ENCODE measurements at regions not wholly inside any gene's neighbourhood (a gene's known extent, or its start where the extent isn't known, plus 50 kb on each side); places are given as distances from the start of the nearest gene placed in this dataset.
A peak's percentile ranks its signal among the peaks of the same experiment; 100 is the strongest.

DNA sequence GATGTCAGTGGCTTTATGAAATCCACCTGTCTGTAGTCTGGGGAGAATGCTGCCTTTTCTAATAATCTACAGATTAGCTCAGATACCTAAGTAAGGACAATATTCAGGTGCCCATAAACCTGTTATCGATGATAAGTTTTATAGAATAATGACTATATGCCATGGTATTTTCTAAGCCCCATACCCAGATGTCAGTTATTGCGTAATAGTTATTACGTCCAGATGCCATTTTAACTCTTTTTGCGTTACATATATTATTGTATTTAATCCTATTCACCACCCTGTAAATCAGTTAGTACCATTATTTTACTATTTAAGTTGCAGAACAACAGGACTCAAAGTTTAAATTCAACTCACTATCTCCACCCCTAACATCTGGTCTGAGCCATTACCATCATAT lies 1343.9 kb upstream of the ACO1 start:
- no peak for ATAC-seq (ENCODE audit: low read depth)

More for the DNA sequence above, 1343.9 kb upstream of the ACO1 start:
- Histone ChIP-seq H3K14ac (replicated peaks; ENCODE audit: low read depth, low read length) (no peak overlapping the region), H4K20me1 (ENCODE audit: insufficient read depth, low read length) (no peaks in the 10 kb centered on the region), H2BK20ac (ENCODE audit: low read depth, low read length) (no peak overlapping the region), H3K9me1 (ENCODE audit: insufficient read depth, low read length) (no peaks in the 10 kb centered on the region), H3K4me3 (ENCODE audit: insufficient read depth, low read depth, low read length) (no peak overlapping the region), H2BK15ac (ENCODE audit: low read depth, low read length) (no peak overlapping the region), H3K56ac (ENCODE audit: extremely low read depth, insufficient read depth, low read length) (no peak overlapping the region), H3K36me3 (ENCODE audit: control insufficient read depth, insufficient read depth, low read length) (no peaks in the 10 kb centered on the region), H4K5ac (ENCODE audit: low read depth, low read length) (no peak overlapping the region), H3K4ac (ENCODE audit: low read depth, low read length) (no peak overlapping the region), H3K27ac (ENCODE audit: insufficient read depth, low read length) (no peak overlapping the region), H3K9me3 (ENCODE audit: control insufficient read depth, insufficient read depth, low read length) (peaks cover 2% of the 10 kb centered on the region; the same call in 1 of the 2 replicates), H3K9ac (ENCODE audit: low read depth, low read length) (no peak overlapping the region), H4K91ac (ENCODE audit: insufficient read depth, low read depth, low read length) (no peak overlapping the region), H2BK120ac (ENCODE audit: low read depth, low read length) (no peak overlapping the region), H3K79me1 (ENCODE audit: low read depth in 1 of 2, low read length in 2 of 2) (no peaks in the 10 kb centered on the region), H3K4me1 (ENCODE audit: control insufficient read depth, insufficient read depth, low read length) (no peaks in the 10 kb centered on the region), H2AK9ac (replicated peaks; ENCODE audit: low read depth, low read length, poor library complexity) (no peak overlapping the region), H3K27me3 (ENCODE audit: control insufficient read depth, insufficient read depth, low read length) (no peaks in the 10 kb centered on the region), H3K23ac (ENCODE audit: low read depth, low read length) (no peak overlapping the region), H2BK5ac (ENCODE audit: low read depth, low read length, poor library complexity, severe bottlenecking) (no peak overlapping the region), H2AFZ (replicated peaks; ENCODE audit: low read length, poor library complexity) (no peak overlapping the region), H3K4me2 (ENCODE audit: low read depth, low read length) (no peak overlapping the region), H3K18ac (ENCODE audit: low read depth, low read length) (no peak overlapping the region), H4K8ac (ENCODE audit: low read depth in 2 of 2, low read length in 2 of 2) (no peak overlapping the region), H2AK5ac (ENCODE audit: low read depth, low read length) (no peak overlapping the region)
- dilution Hi-C loops (cut with HindIII; ENCODE audit: low sequenced_read_pairs, unreplicated experiment): no loop called here
- no peak for DNase-seq
- no peak for TF ChIP-seq MAZ (IDR thresholded peaks at IDR 0.05; ENCODE audit: borderline replicate concordance, low read depth, low read length)
- TF ChIP-seq CEBPB (IDR thresholded peaks at IDR 0.05; ENCODE audit: low read depth, low read length): peak; percentile 93
- TF ChIP-seq, protein P1, sequence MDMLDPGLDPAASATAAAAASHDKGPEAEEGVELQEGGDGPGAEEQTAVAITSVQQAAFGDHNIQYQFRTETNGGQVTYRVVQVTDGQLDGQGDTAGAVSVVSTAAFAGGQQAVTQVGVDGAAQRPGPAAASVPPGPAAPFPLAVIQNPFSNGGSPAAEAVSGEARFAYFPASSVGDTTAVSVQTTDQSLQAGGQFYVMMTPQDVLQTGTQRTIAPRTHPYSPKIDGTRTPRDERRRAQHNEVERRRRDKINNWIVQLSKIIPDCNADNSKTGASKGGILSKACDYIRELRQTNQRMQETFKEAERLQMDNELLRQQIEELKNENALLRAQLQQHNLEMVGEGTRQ (IDR thresholded peaks at IDR 0.05; ENCODE audit: low read depth, low read length): no peak
- no peak for TF ChIP-seq FOS (IDR thresholded peaks at IDR 0.05; ENCODE audit: low read depth, low read length)
- POLR2A ChIA-PET (ENCODE audit: unreplicated experiment): no interaction called here
- no CpG with 5 or more reads among the region's 4 CpGs for WGBS, 2 experiments (ENCODE audit: extremely low coverage in 2 of 2, insufficient read length in 1 of 2)
- CTCF ChIA-PET: no interaction called here
- in situ Hi-C loops (cut with MboI; ENCODE audit: low sequenced_read_pairs): no loop called here
- no TSS peak for BruUV-seq (replicated peaks)
- intact Hi-C loops (cut with micrococcal nuclease): no loop called here
